Esophagus mucosa (tissue), 1 donor: ENCODE measurements at regions not wholly inside any gene's neighbourhood (a gene's known extent, or its start where the extent isn't known, plus 50 kb on each side); places are given as distances from the start of the nearest gene placed in this dataset.

Experiments used
- ATAC-seq: fragments of 200-7000 bp; cut with Tn5 transposase; one replicate; pipeline ENCODE4 v1.9.1; 2020
- donor health status: DM: yes; HTN: yes; CAD: no.

DNA sequence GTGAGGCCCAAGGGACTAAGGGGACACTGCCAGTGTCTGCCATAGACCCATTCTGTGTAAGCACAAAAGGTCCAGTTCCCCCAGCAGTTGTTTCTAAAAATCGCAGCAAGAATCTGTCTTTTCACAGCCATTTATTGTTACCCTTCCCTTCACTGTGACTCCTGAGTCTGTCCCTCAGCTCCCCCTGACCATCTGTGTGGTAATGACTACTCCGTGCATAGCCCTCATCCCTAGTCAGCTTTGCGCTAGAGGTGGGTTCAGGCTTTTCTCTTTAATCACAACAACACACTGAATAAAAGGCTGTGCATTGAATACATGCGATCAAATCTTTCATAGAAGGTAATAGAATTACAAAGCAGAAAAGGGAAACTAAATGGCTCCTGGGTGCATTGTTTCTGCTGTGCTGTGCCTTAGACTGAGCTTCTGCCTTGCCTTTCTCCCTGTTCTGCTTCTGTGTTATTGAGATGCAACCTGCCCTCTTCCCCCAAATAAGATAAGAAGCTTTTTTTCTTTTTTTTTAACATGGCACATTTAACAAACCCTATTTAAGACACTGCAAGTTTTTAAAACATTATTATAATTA is 836.0 kb upstream of the CDH2 start:
- ATAC-seq: no peak

DNA sequence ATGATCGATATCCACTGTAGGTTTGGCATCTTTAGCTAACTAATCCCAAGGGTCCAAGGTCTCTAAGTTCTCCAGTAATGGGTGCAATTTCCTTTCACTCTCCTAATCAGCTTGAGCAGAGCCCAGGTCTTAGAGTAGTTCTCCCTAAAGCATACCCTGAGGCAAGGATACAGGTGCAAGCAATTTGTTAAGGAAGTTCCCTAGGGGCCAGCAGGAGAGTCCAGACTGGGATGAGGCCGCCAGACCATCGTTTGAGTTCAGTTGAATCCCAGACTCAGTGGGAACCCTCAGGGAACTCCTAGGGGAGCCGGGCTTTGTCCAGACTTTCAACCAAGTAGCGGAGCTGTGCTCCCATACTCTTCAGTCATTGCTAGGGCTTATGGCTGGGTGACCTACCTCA is 835.4 kb upstream of the CDH2 start:
- ATAC-seq: no peak

DNA sequence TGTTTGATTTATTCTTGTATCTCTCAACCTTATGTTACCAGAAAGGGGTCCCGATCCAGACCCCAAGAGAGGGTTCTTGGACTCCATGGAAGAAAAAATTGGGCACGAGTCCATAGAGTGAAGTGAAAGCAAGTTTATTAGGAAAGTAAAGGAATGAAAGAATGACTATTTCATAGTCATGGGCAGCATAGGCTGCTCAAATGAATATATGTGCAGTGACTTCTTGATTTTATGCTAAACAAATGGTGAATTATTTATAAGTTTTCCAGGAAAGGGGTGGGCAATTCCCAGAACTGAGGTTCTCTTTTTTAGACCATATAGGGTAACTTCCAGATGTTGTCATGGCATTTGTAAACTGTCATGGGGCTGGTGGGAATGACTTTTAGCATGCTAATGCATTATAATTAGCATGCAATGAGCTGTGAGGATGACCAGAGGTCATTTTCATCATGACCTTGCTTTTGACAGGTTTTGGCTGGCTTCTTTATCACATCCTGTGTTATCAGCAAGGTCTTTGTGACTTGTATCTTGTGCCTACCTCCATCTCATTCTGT is 832.4 kb upstream of the CDH2 start:
- ATAC-seq: no peak

DNA sequence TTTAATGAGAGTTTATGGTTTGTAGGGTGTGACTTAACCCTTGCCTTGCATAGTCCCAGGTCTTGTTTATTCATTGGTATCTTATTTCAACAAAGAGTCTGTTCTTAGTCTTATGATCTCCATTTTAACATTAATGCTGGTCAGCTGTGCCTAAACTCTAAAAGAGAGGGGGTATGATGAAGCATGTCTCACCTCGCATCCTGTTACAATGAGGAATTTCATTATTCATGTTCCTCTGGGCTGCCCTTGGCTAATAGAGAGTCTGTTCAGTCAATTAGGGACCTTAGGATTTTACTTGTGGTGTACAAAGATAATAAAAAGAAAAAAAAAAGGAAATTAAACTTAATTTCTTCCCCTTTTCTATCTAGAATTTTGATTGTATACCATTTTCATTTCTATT is 831.9 kb upstream of the CDH2 start:
- no peak for ATAC-seq

DNA sequence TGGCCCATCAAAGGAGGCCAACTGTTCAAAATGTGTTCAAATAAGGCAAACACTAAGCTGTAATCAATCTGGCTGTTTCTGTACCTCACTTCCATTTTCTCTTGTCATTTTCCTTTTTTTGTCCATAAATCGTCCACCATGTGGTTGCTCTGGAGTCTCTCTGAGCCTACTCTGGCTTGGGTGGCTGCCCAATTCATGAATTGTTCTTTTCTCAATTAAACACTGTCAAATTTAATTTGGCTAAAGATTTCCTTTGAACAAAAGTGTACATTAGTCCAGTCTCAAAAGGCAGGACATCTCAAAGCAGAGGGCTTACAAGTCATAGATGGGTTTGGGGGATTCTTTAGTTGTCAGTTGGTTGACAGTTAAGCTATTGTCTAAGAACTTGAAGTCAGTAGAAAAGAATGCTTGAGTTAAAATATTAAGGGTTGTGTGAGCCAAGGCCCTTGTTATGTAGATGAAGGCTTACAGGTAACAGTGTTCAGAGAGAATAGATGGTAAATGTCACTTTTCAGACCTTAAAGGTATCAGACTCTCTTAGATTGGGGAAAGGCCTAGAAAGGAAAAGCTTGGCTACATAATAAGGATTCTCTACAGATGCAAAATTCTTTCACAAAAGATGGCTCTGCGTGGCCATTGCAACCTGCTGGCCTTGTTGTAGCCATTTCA is 831.2 kb upstream of the CDH2 start:
- ATAC-seq: no peak

DNA sequence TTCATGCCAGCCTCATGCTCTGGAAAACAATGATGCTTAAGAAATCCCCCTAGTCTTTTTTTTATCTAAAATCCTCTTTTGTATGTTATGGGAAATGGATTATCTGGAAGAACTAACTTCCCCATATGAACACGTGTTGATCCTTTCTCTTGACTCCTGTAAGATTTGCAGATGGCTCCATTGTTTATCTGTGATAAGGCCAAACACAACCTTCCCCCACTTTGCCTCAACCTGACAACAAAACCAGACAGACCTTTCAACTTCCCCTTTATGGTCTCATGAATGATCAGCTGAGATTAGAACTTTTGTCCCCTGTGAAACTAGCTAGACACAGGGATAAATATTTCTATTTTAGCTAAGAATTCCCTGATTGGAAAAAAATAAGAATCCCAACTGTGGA is 828.0 kb upstream of the CDH2 start:
- no peak for ATAC-seq

DNA sequence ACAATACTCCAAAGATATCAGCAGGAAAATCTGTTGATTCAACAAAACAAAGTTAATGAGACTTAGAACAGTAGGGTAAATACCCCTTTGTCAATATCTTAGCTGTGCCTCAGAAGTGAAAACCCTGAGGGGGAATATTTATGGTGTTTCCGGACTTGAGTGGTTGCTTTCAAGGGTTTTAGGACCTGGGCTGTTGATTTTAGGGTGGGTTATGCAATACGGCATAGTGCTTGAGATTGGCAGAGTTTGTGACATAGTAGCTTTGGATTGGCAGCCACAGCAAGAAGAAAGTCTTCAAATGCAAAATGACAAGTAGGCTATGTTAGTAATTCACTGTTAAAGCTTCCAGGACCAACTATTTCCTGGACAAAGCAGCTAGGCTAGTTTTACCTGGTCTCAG is 826.3 kb upstream of the CDH2 start:
- no peak for ATAC-seq

DNA sequence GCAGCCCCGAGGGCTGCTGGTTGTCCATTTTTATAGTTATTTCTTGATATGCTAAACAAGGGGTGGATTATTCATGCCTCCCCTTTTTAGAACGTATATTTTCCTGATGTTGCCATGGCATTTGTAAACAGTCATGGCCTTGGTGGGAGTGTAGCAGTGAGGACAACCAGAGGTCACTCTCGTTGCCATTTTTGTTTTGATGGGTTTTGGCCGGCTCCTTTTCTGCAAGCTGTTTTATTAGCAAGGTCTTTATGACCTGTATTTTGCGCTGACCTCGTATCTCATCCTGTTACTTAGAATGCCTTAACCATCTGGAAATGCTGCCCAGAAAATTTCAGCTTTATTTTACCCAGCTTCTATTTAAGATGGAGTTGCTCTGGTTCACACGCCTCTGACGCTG is 825.8 kb upstream of the CDH2 start:
- no peak for ATAC-seq

DNA sequence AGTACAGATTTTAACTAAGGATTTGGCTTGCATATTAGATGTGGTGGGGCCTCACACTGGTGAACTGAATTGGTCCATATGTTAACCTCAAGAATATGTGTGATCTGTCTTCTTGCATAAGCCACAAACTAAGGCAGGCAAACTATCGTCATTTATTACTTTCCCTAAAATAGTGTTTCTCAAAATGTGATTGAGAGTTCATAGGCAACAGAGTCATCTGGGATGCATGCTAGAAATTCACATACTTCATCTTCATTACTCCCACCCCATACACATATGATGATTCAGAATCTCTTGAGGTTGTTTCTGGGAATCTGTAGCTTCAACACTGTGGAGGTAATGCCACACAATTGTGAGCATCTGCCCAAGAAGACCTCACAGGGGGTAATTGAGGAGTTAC is 822.8 kb upstream of the CDH2 start:
- no peak for ATAC-seq

DNA sequence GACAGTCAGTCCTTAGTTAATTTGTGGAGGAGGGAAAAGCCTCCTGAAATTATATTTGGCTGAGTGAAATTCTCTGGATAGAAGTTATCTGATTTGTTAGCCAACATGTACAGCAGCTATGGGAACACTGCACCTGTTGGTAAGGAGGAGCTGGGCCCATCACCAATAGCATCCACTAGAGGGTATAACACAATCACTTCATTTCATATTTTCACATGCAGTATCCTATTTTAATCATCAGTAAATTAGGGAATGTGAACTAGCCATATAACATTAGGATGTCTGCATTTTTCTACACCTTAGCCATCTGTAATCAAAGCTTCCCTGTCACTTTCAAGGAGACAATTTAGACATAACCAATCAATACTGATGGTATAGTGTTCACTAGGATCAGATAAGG is 818.4 kb upstream of the CDH2 start:
- no peak for ATAC-seq

DNA sequence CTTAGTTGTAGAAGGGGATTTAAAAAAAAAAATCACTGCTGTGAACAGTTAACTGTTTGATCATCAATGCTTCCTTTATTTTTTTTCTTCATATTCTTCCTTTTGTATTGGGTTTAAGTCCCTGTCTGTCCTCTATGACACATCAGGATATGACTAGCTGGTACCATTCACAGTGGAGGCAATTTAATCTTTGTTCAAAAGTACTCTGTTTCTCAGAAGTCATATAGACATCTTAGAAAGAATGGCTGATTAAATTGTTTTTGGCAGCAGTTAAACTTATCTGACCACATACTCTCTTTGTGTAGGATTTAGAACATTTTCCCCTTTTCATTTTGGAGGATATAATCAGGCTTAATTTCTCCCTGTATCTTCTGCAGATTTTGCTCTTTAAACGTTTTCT is 807.8 kb upstream of the CDH2 start:
- ATAC-seq: no peak

DNA sequence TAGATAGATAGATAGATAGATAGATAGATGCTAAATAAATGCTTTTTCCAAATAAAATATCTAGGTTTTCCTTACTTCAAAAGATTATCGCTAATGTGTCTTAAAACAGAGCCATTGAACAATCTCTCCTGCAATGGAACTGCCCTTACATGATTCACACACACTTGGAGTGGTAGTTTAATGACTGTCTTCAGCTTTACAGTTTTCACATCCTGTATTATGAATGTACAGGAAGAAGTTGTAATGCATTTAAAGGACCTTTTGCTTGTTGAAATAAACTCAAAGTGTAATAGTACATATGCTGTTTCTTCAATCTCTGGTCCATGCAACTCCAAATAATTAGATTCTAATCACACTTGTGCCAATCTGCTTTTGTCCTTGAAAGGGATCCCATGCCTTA is 797.6 kb upstream of the CDH2 start:
- no peak for ATAC-seq

DNA sequence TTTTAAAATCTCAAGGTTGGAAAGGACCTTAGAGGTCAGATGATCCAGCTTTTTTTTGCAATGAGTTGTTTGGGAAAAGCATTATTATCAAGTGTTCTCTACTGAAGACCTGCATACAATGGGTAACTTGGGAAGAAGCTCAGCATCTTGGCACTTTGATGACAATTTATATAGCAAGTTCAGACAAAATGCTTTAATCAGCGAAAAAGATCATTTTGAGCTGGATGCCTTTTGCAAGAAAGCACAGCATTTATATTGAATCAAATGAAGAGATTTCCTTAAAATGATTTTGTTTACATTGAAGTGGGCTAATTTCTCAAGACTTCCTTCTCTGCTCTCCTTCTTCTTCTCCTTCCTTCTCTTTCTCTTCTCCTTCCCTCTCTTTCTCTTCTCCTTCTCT is 796.4 kb upstream of the CDH2 start:
- no peak for ATAC-seq

DNA sequence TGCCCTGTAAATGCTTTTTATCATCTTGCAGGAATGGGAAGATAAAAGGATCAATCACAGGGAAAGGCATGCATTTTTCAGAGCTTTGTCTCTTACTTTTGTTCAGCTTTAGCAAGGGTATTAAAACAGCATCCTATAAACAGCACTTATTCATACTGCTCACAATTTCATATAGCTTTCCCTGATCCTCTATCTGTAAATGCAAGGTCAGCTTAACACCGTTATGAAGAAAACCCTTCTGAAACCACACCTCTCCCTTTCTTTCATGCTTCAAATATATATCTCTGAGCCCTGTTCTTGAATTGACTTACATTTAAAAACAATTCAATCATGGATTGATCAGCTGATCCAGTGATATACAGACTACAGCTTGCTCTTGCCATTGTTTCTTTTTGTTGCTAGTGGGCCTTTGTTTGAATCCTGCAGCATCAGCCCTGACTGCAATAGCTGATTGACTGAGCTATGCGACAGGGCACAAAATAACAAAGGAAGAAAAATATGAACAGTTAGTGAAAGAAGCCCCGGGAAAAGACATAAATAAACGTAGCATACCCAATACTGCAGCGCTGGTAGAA is 795.5 kb upstream of the CDH2 start:
- ATAC-seq: no peak

DNA sequence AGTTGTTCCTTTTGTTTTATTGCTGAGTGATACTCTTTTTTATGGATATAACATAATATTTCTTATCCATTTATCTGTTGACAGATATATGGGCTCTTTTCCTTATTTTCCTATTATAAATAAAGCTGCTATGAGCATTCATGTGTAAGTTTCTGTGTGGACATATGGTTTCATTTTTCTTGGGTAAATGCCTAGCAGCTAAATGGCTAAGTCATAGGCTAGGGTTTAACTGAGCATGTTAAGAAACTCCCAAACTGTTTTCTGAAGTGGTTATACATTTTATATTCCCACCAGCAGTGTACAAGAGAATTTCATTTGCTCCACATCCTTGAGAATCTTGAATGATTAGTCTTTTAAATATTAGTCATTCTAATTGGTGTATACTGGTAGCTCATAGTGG is 786.6 kb upstream of the CDH2 start:
- no peak for ATAC-seq

DNA sequence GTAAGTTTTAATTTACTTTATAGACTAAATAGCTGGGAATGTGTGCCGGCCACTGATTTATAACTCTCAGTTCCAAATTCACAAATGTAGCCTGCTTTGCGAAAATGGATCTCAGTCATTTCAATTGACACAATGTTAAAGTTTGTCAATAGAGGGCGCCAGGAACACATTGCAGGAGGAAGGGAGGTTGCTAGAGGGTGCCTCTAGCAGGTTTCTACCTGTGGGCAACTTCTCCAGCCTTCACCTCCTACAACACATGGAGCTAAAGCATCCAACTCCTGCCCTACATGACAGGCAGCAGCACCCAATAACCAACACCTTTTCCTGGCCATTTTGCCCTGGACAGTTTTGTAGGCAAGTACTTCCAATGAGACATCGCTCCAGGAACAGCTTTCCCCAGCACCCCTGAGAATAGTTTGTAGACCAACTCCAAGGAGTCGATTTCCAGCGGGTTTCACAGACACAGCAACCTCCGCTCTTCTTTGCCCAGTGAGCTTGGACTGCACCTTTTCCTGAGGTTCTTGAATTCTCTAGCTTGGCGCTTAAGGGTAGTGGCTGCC is 784.8 kb upstream of the CDH2 start:
- ATAC-seq: no peak

DNA sequence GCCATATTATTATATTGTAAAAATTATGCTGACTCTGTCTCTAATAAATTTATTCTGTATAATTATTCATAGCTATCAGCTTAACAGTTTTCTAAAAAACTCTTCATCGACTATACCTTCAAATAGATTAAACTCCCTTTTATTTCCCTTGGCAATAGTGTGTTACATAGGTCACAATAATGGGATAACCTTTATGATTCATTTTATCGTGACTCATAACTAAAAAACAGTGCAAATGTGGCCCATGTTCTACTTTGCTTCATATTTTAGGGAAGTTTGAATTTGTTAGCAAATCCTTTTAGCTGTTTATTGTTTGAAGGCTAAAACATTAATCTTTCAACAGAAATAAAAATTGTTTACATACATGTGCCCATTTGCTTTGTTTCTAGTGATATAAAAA is 783.2 kb upstream of the CDH2 start:
- ATAC-seq: no peak

DNA sequence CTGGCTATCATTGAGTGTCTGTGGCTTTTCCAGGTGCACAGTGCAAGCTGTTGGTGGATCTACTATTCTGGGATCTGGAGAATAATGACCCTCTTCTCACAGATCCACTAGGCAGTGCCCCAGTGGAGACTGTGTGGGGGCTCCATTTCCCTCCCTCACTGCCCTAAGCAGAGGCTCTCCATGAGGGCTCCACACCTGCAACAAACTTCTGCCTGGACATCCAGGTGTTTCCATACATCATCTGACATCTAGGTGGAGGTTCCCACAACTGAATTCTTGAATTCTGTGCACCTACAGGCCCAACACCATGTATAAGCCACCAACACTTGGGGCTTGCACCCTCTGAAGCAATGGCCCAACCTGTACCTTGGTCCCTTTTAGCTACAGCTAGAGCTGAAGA is 775.4 kb upstream of the CDH2 start:
- ATAC-seq: no peak

DNA sequence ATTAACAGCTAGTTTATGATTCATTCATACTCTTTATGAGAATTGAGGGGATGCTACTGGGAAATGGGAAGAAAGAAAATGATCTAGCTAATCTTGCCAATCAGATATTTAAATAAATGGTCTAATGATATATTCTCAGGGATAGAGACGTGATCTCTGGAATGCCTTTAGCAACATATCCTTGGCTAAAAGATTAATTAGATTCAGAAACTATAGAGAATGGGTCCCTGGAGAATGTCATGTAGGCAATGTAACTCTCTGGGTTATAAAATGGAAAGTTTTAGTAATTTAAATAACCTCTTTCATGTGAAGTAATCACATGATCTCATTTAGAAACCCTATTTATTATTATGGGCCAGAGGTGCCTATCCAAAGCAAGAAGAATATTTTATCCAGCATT is 771.0 kb upstream of the CDH2 start:
- ATAC-seq: no peak

DNA sequence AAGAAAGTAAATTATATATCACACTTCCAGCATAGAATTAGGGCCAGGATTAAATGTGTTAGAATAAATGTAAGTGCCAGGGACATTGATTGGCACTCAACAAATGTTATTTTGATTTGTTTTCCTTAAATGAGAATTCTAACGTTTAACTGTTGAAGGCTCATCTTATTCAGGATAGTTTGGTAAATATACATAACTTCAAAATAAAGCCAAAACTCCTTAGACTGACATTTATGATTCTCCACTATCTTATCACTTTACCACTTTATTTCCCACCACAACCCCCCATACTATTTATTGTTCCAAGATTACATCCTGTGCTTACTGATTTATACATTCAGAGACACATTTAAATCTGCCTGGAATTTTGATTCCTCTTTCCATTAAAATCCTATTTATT is 769.5 kb upstream of the CDH2 start:
- no peak for ATAC-seq

DNA sequence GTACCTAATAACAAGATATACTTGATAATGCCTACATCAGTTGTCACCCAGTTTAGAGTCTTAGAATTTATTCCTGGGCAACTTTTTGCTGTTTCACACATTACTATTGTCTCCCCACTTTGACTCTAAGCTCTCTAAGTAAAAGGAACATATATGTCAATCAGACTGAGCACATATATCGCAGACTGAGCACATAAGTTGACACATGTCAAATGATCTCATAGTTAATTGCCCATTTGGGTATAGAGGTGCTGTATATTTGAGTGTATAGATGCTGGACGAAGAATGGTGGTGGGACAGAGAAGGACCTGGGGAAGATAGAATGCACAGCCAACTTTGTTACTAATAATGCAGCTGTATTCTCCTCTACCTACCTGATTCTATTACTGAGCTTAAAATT is 746.0 kb upstream of the CDH2 start:
- no peak for ATAC-seq

DNA sequence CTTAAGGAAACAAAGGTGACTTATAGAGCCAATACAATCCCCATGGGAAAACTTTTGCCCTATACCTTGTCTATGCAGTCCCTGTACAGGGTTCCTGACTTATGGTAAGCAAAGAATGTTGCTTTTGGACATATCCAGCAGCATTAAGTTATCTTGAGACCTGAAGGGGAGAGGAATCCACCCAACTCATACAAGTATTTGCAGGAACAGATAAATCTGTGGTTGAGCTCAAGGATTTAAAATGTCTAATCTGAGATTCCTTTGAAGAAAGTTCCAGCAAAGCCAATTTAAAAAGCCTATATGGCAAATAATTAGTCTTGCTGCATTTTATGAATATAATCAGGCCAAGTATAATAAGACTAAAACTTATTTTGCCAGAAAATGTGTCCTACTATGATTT is 739.5 kb upstream of the CDH2 start:
- no peak for ATAC-seq

DNA sequence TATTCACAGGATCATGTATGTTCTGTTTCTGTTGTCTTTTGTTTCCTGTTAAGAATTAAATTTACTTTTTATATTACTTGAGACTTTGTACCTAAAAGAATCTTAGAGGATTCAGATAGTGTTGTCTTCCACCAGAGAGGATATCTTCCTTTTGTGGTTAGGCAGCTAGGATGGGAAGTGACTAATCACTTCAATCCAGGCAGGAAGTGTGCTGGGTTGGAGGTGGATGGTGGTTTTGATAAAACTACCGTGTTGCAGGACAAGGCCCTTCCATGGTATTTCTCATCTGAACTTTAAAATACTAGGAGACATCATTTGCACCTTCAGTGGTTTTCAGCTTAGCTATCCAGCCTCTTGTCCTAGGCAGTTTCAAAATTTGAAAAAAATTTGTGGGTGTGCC is 728.6 kb upstream of the CDH2 start:
- ATAC-seq: no peak

DNA sequence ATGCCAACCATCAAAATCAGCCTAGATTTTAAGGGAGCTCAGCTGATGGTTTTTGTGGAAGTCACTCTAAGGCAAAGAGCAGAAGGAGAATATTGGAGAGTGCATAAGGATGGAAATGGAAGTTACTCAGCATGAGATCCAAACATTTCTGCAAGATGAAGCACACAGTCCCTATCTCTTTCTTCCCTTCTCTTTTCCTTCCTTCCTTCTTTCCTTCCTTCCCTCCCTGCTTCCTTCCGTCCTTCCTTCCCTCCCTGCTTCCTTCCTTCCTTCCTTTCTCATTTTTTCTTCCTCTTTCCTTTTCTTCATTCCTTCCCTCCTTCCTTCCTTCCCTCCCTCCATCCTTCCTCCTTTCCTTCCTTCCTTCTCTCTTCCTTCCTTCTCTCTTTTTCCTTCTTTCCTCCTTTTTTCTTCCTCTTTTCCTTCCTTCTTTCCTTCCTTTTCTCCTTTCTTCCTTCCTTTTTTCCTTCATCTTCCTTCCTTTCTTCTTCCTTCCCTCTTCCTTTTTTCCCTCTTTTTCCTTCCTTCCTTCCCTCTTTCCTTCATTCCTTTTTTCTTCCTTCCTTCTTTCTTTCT is 727.9 kb upstream of the CDH2 start:
- ATAC-seq: no peak
